SK-N-SH (cell line): ENCODE measurements at regions not wholly inside any gene's neighbourhood (a gene's known extent, or its start where the extent isn't known, plus 50 kb on each side); places are given as distances from the start of the nearest gene placed in this dataset.

Experiments used
- MXI1 ChIP-seq: IDR thresholded peaks from 2 replicates; pipeline ENCODE4 v1.6.1; 2012; ENCODE audit warnings: mild to moderate bottlenecking, low read depth, low read length, improper control_type of control experiment
- NRF1 ChIP-seq: IDR thresholded peaks from 2 replicates; pipeline ENCODE4 v1.6.1; 2012; ENCODE audit warnings: low read depth, mild to moderate bottlenecking, low read length
- RFX5 ChIP-seq: IDR thresholded peaks from 2 replicates; pipeline ENCODE4 v1.6.1; 2012; ENCODE audit warnings: mild to moderate bottlenecking, improper control_type of control experiment, low read length
- SMC3 ChIP-seq: IDR thresholded peaks from 2 replicates; pipeline ENCODE4 v1.6.1; 2012; ENCODE audit warnings: low read depth, low read length, improper control_type of control experiment
- TF ChIP-seq, protein P1 (sequence below): fragments of 200-600 bp; sonication (generic); IDR thresholded peaks from 2 replicates; pipeline ENCODE4 v1.6.1; 2017; ENCODE audit warnings: antibody characterized with exemption, mild to moderate bottlenecking, moderate library complexity
- TF ChIP-seq, protein P2 (sequence below): fragments of 150-350 bp; IDR thresholded peaks from 2 replicates; pipeline ENCODE4 v1.6.1; 2017; ENCODE audit warnings: antibody characterized with exemption, low read length, low read depth, borderline replicate concordance

DNA sequence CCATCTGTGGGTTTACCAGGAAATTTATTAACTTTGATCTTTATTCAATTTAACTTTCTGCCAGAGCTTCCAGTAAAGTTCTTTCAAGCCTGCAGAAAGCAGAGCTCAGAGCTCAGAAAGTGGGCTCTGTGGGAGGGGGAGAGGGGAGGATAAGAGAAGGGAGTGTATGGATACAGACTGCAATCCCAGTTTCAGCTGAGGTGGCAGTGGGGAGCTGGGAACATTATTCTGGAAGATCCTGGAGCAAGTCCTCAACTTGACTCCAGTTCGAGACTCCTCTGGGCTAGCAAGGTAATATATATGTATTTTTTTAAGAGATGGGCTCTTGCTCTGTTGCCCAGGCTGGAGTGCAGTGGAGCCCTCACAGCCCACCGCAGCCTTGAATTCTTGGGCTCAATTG lies 108.9 kb upstream of the NABP1 start:
- TF ChIP-seq, protein P1, sequence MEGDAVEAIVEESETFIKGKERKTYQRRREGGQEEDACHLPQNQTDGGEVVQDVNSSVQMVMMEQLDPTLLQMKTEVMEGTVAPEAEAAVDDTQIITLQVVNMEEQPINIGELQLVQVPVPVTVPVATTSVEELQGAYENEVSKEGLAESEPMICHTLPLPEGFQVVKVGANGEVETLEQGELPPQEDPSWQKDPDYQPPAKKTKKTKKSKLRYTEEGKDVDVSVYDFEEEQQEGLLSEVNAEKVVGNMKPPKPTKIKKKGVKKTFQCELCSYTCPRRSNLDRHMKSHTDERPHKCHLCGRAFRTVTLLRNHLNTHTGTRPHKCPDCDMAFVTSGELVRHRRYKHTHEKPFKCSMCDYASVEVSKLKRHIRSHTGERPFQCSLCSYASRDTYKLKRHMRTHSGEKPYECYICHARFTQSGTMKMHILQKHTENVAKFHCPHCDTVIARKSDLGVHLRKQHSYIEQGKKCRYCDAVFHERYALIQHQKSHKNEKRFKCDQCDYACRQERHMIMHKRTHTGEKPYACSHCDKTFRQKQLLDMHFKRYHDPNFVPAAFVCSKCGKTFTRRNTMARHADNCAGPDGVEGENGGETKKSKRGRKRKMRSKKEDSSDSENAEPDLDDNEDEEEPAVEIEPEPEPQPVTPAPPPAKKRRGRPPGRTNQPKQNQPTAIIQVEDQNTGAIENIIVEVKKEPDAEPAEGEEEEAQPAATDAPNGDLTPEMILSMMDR, result no peak; the same call in 1 of the 2 replicates
- TF ChIP-seq, protein P2, sequence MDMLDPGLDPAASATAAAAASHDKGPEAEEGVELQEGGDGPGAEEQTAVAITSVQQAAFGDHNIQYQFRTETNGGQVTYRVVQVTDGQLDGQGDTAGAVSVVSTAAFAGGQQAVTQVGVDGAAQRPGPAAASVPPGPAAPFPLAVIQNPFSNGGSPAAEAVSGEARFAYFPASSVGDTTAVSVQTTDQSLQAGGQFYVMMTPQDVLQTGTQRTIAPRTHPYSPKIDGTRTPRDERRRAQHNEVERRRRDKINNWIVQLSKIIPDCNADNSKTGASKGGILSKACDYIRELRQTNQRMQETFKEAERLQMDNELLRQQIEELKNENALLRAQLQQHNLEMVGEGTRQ, result no peak
- TF ChIP-seq MXI1 (no peak), SMC3 (no peak), NRF1 (no peak), RFX5 (no peak)
